T1000 (cell line): ENCODE measurements at regions not wholly inside any gene's neighbourhood (a gene's known extent, or its start where the extent isn't known, plus 50 kb on each side); places are given as distances from the start of the nearest gene placed in this dataset.
"Not testable (repeated sequence)": the region's sequence is repeated elsewhere in the genome, so short reads cannot be mapped to it uniquely, and the experiment has no call there.

Experiments
- DNase-seq: peaks from one replicate; lab custom pipeline; 2025; ENCODE audit warnings: mixed read lengths; lab: John Stamatoyannopoulos, UW

- no peak for DNase-seq
Measured at GRCh38 chr16:62755938-62756337, 719.7 kb upstream of the CDH8 start.

GRCh38 chr16:62752854-62753253 lies 716.6 kb upstream of the CDH8 start:
- DNase-seq: no peak

GRCh38 chr16:62751218-62751617 lies 715.0 kb upstream of the CDH8 start:
- DNase-seq: no peak

- no peak for DNase-seq
Measured at GRCh38 chr16:62741692-62742091, 705.5 kb upstream of the CDH8 start.

- no peak for DNase-seq
Measured at GRCh38 chr16:62738666-62739460, 702.6 kb upstream of the CDH8 start.

- DNase-seq: no peak
Measured at GRCh38 chr16:62732092-62732491, 695.9 kb upstream of the CDH8 start.

GRCh38 chr16:62724670-62725269 lies 688.5 kb upstream of the CDH8 start:
- not testable (repeated sequence) for DNase-seq

GRCh38 chr16:62720651-62721050 lies 684.4 kb upstream of the CDH8 start:
- DNase-seq: no peak

GRCh38 chr16:62717026-62717425 lies 680.8 kb upstream of the CDH8 start:
- DNase-seq: no peak

GRCh38 chr16:62715701-62716100 lies 679.5 kb upstream of the CDH8 start:
- no peak for DNase-seq

GRCh38 chr16:62712566-62712965 lies 676.3 kb upstream of the CDH8 start:
- no peak for DNase-seq

GRCh38 chr16:62711797-62712196 lies 675.6 kb upstream of the CDH8 start:
- no peak for DNase-seq

- no peak for DNase-seq
Measured at GRCh38 chr16:62709794-62710193, 673.6 kb upstream of the CDH8 start.

- no peak for DNase-seq
Measured at GRCh38 chr16:62701426-62701825, 665.2 kb upstream of the CDH8 start.

- DNase-seq: no peak
Measured at GRCh38 chr16:62700426-62701294, 664.4 kb upstream of the CDH8 start.

- no peak for DNase-seq
Measured at GRCh38 chr16:62692685-62693084, 656.4 kb upstream of the CDH8 start.

- no peak for DNase-seq
Measured at GRCh38 chr16:62681819-62682218, 645.6 kb upstream of the CDH8 start.

GRCh38 chr16:62678796-62679195 lies 642.6 kb upstream of the CDH8 start:
- DNase-seq: no peak

- no peak for DNase-seq
Measured at GRCh38 chr16:62676306-62676705, 640.1 kb upstream of the CDH8 start.

- no peak for DNase-seq
Measured at GRCh38 chr16:62665269-62665668, 629.0 kb upstream of the CDH8 start.

GRCh38 chr16:62664566-62664965 lies 628.3 kb upstream of the CDH8 start:
- DNase-seq: no peak

- no peak for DNase-seq
Measured at GRCh38 chr16:62661435-62661834, 625.2 kb upstream of the CDH8 start.

- no peak for DNase-seq
Measured at GRCh38 chr16:62657116-62657515, 620.9 kb upstream of the CDH8 start.
